22Rv1 (cell line): ENCODE measurements at regions not wholly inside any gene's neighbourhood (a gene's known extent, or its start where the extent isn't known, plus 50 kb on each side); places are given as distances from the start of the nearest gene placed in this dataset.

Experiments
- ZFX ChIP-seq: fragments of 450-650 bp; IDR thresholded peaks from 2 replicates; pipeline ENCODE4 v1.6.1; 2017; ENCODE audit warnings: antibody characterized with exemption, borderline replicate concordance
- TF ChIP-seq, protein P1 (sequence below): fragments of 450-650 bp; IDR thresholded peaks from 2 replicates; pipeline ENCODE4 v1.5.1; 2017; ENCODE audit warnings: mild to moderate bottlenecking

GRCh38 chr2:144854596-144854995, 334.7 kb upstream of the ZEB2 start:
- TF ChIP-seq, protein P1, sequence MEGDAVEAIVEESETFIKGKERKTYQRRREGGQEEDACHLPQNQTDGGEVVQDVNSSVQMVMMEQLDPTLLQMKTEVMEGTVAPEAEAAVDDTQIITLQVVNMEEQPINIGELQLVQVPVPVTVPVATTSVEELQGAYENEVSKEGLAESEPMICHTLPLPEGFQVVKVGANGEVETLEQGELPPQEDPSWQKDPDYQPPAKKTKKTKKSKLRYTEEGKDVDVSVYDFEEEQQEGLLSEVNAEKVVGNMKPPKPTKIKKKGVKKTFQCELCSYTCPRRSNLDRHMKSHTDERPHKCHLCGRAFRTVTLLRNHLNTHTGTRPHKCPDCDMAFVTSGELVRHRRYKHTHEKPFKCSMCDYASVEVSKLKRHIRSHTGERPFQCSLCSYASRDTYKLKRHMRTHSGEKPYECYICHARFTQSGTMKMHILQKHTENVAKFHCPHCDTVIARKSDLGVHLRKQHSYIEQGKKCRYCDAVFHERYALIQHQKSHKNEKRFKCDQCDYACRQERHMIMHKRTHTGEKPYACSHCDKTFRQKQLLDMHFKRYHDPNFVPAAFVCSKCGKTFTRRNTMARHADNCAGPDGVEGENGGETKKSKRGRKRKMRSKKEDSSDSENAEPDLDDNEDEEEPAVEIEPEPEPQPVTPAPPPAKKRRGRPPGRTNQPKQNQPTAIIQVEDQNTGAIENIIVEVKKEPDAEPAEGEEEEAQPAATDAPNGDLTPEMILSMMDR, result no peak
- no peak for TF ChIP-seq ZFX
